IMR-90 (cell line): ENCODE measurements at regions not wholly inside any gene's neighbourhood (a gene's known extent, or its start where the extent isn't known, plus 50 kb on each side); places are given as distances from the start of the nearest gene placed in this dataset.

ENCODE experiments used
- ATAC-seq: fragments of 200-7000 bp; cut with Tn5 transposase; 2 replicates; pipeline ENCODE4 v1.9.1; 2020; ENCODE audit warnings: low read depth, mild to moderate bottlenecking, moderate library complexity
- BruUV-seq: library from RNA; stranded (reverse); fragments of 400-500 nt; replicated peaks from 2 replicates; lab custom pipeline; 2021; lab: Mats Ljungman, UMichigan
- CTCF ChIA-PET: fragments of 300-600 bp; formaldehyde crosslinking; extraction: SDS; loops from one replicate; lab custom pipeline; 2021; ENCODE audit warnings: antibody characterized with exemption; lab: Yijun Ruan, JAX
- POLR2A ChIA-PET: fragments of 300-600 bp; sonication (Branson Sonifier 250); formaldehyde crosslinking; loops from one replicate; lab custom pipeline; 2022; ENCODE audit warnings: antibody characterized with exemption; ENCODE audit not compliant: unreplicated experiment; lab: Charles Lee
- DNase-seq: peaks from one replicate; pipeline ENCODE4 v3.0.0; 2013
- H2AFZ ChIP-seq: replicated peaks from 2 replicates; pipeline ENCODE3; 2013; ENCODE audit warnings: low read length, mild to moderate bottlenecking; ENCODE audit not compliant: poor library complexity
- H2AK5ac ChIP-seq: 2 replicates; pipeline ENCODE4 v1.6.1; 2013; ENCODE audit warnings: low read depth, low read length, inconsistent platforms
- H2AK9ac ChIP-seq: replicated peaks from 2 replicates; pipeline ENCODE3; 2013; ENCODE audit warnings: mild to moderate bottlenecking, low read depth, low read length, moderate library complexity; ENCODE audit not compliant: poor library complexity
- H2BK120ac ChIP-seq: 2 replicates; pipeline ENCODE4 v1.6.1; 2013; ENCODE audit warnings: low read depth, low read length, inconsistent platforms
- H2BK15ac ChIP-seq: 3 replicates; pipeline ENCODE4 v1.6.1; 2013; ENCODE audit warnings: low read depth, low read length, inconsistent platforms
- H2BK20ac ChIP-seq: 2 replicates; pipeline ENCODE4 v1.6.1; 2013; ENCODE audit warnings: low read depth, mild to moderate bottlenecking, inconsistent platforms, low read length, moderate library complexity
- H2BK5ac ChIP-seq: 2 replicates; pipeline ENCODE4 v1.6.1; 2013; ENCODE audit warnings: mild to moderate bottlenecking, low read depth, low read length, inconsistent platforms; ENCODE audit not compliant: poor library complexity, severe bottlenecking
- H3K14ac ChIP-seq: replicated peaks from 2 replicates; pipeline ENCODE4 v1.6.1; 2013; ENCODE audit warnings: low read depth, low read length, inconsistent platforms
- H3K18ac ChIP-seq: 2 replicates; pipeline ENCODE4 v1.6.1; 2013; ENCODE audit warnings: low read depth, low read length, control low read depth
- H3K23ac ChIP-seq: 2 replicates; pipeline ENCODE4 v1.6.1; 2013; ENCODE audit warnings: low read depth, low read length, inconsistent platforms
- H3K27ac ChIP-seq: 2 replicates; pipeline ENCODE4 v1.5.1; 2013; ENCODE audit warnings: mild to moderate bottlenecking, control low read depth, low read length; ENCODE audit not compliant: insufficient read depth
- H3K27me3 ChIP-seq: 2 replicates; pipeline ENCODE4 v1.6.1; 2013; ENCODE audit warnings: low read length; ENCODE audit not compliant: control insufficient read depth, insufficient read depth
- H3K36me3 ChIP-seq: 2 replicates; pipeline ENCODE4 v1.6.1; 2013; ENCODE audit warnings: low read length, mixed read lengths; ENCODE audit not compliant: control insufficient read depth, insufficient read depth
- H3K4ac ChIP-seq: 2 replicates; pipeline ENCODE4 v1.6.1; 2013; ENCODE audit warnings: low read depth, low read length, inconsistent platforms
- H3K4me1 ChIP-seq: 2 replicates; pipeline ENCODE4 v1.6.1; 2013; ENCODE audit warnings: low read length, mixed read lengths; ENCODE audit not compliant: control insufficient read depth, insufficient read depth
- H3K4me2 ChIP-seq: 2 replicates; pipeline ENCODE4 v1.6.1; 2013; ENCODE audit warnings: low read depth, mild to moderate bottlenecking, control low read depth, low read length, moderate library complexity
- H3K4me3 ChIP-seq: 2 replicates; pipeline ENCODE4 v1.5.1; 2013; ENCODE audit warnings: low read depth, mild to moderate bottlenecking, control low read depth, low read length, moderate library complexity; ENCODE audit not compliant: insufficient read depth
- H3K56ac ChIP-seq: 2 replicates; pipeline ENCODE4 v1.6.1; 2013; ENCODE audit warnings: low read length, inconsistent platforms; ENCODE audit not compliant: insufficient read depth; ENCODE audit errors: extremely low read depth
- H3K79me1 ChIP-seq, 2 experiments: 2 replicates each; pipeline ENCODE4 v1.6.1; 2013; ENCODE audit warnings: low read length in 2 of 2, inconsistent platforms in 1 of 2, low read depth in 1 of 2
- H3K9ac ChIP-seq: 2 replicates; pipeline ENCODE4 v1.6.1; 2013; ENCODE audit warnings: low read depth, low read length, control low read depth
- H3K9me1 ChIP-seq: 2 replicates; pipeline ENCODE4 v1.6.1; 2013; ENCODE audit warnings: low read length, inconsistent platforms; ENCODE audit not compliant: insufficient read depth
- H3K9me3 ChIP-seq: 2 replicates; pipeline ENCODE4 v1.6.1; 2013; ENCODE audit warnings: low read length; ENCODE audit not compliant: control insufficient read depth, insufficient read depth
- H4K20me1 ChIP-seq: 2 replicates; pipeline ENCODE4 v1.6.1; 2013; ENCODE audit warnings: low read length, inconsistent platforms; ENCODE audit not compliant: insufficient read depth
- H4K5ac ChIP-seq: 2 replicates; pipeline ENCODE4 v1.6.1; 2013; ENCODE audit warnings: mild to moderate bottlenecking, low read depth, low read length, control low read depth
- H4K8ac ChIP-seq, 2 experiments: 2 replicates each; pipeline ENCODE4 v1.6.1; 2013; ENCODE audit warnings: low read depth in 2 of 2, low read length in 2 of 2, control low read depth in 1 of 2, inconsistent platforms in 1 of 2
- H4K91ac ChIP-seq: 2 replicates; pipeline ENCODE4 v1.6.1; 2013; ENCODE audit warnings: low read depth, low read length, inconsistent platforms; ENCODE audit not compliant: insufficient read depth
- BHLHE40 ChIP-seq: fragments of 150-350 bp; IDR thresholded peaks from 2 replicates; pipeline ENCODE4 v1.6.1; 2016; ENCODE audit warnings: mild to moderate bottlenecking, low read depth, low read length
- CEBPB ChIP-seq: IDR thresholded peaks from 2 replicates; pipeline ENCODE4 v1.6.1; 2012; ENCODE audit warnings: low read depth, low read length, improper control_type of control experiment
- CHD1 ChIP-seq: IDR thresholded peaks from 2 replicates; pipeline ENCODE4 v1.6.1; 2012; ENCODE audit warnings: low read depth, low read length, improper control_type of control experiment
- CTCF ChIP-seq: conservative IDR thresholded peaks from 2 replicates; pipeline ENCODE4 v1.5.1; 2012; ENCODE audit warnings: mild to moderate bottlenecking, low read depth, low read length, improper control_type of control experiment
- FOS ChIP-seq: fragments of 150-350 bp; IDR thresholded peaks from 2 replicates; pipeline ENCODE4 v1.6.1; 2016; ENCODE audit warnings: low read depth, low read length
- MAFK ChIP-seq: IDR thresholded peaks from 2 replicates; pipeline ENCODE4 v1.6.1; 2012; ENCODE audit warnings: low read depth, low read length, improper control_type of control experiment
- MAZ ChIP-seq: IDR thresholded peaks from 2 replicates; pipeline ENCODE4 v1.6.1; 2012; ENCODE audit warnings: low read depth, mild to moderate bottlenecking, low read length, improper control_type of control experiment, moderate library complexity, borderline replicate concordance
- MXI1 ChIP-seq: IDR thresholded peaks from 2 replicates; pipeline ENCODE4 v1.6.1; 2012; ENCODE audit warnings: low read depth, mild to moderate bottlenecking, low read length, moderate library complexity, borderline replicate concordance
- NFE2L2 ChIP-seq: fragments of 150-350 bp; IDR thresholded peaks from 2 replicates; pipeline ENCODE4 v1.6.1; 2016; ENCODE audit warnings: low read depth, mild to moderate bottlenecking, low read length
- POLR2A ChIP-seq: IDR thresholded peaks from 2 replicates; pipeline ENCODE4 v1.6.1; 2012; ENCODE audit warnings: mild to moderate bottlenecking, low read depth, low read length
- RAD21 ChIP-seq: IDR thresholded peaks from 2 replicates; pipeline ENCODE4 v1.6.1; 2012; ENCODE audit warnings: low read length, improper control_type of control experiment
- RCOR1 ChIP-seq: IDR thresholded peaks from 2 replicates; pipeline ENCODE4 v1.6.1; 2012; ENCODE audit warnings: mild to moderate bottlenecking, low read length, improper control_type of control experiment; ENCODE audit not compliant: insufficient replicate concordance
- RFX5 ChIP-seq: IDR thresholded peaks from 2 replicates; pipeline ENCODE4 v1.8.0; 2012; ENCODE audit warnings: low read depth, mild to moderate bottlenecking, low read length, moderate library complexity
- SMC3 ChIP-seq: fragments of 150-350 bp; IDR thresholded peaks from 2 replicates; pipeline ENCODE4 v1.6.1; 2016; ENCODE audit warnings: low read depth, mild to moderate bottlenecking, antibody characterized with exemption, low read length, moderate library complexity
- WGBS, 2 experiments: methylation state at CpG; one replicate each; pipeline versions ENCODE4 v1.1.5 to v1.1.7; 2013; ENCODE audit warnings: missing lambda C conversion rate in 2 of 2; ENCODE audit not compliant: insufficient read length in 1 of 2; ENCODE audit errors: extremely low coverage in 2 of 2; 5-methylcytosine and 5-hydroxymethylcytosine counted together
- dilution Hi-C: fragments of 300-500 bp; cut with HindIII; formaldehyde crosslinking; loops from one replicate; pipeline ENCODE4 v1.14.3; 2018; ENCODE audit warnings: low sequenced_read_pairs; ENCODE audit not compliant: unreplicated experiment
- in situ Hi-C: fragments of 300-500 bp; cut with MboI; formaldehyde crosslinking; loops from 3 replicates; pipeline ENCODE4 v1.14.3; 2019; ENCODE audit warnings: low sequenced_read_pairs, inconsistent platforms, mixed read lengths
- intact Hi-C: fragments of 100-400 bp; cut with micrococcal nuclease; formaldehyde crosslinking; loops from 2 replicates; pipeline ENCODE4 v1.10.0; 2022
- TF ChIP-seq, protein P1 (sequence below): fragments of 150-350 bp; IDR thresholded peaks from 2 replicates; pipeline ENCODE4 v1.6.1; 2016; ENCODE audit warnings: low read depth, mild to moderate bottlenecking, low read length, moderate library complexity, borderline replicate concordance
- TF ChIP-seq, protein P2 (sequence below): fragments of 150-350 bp; IDR thresholded peaks from 2 replicates; pipeline ENCODE4 v1.6.1; 2017; ENCODE audit warnings: mild to moderate bottlenecking, antibody characterized with exemption, low read length, low read depth

DNA sequence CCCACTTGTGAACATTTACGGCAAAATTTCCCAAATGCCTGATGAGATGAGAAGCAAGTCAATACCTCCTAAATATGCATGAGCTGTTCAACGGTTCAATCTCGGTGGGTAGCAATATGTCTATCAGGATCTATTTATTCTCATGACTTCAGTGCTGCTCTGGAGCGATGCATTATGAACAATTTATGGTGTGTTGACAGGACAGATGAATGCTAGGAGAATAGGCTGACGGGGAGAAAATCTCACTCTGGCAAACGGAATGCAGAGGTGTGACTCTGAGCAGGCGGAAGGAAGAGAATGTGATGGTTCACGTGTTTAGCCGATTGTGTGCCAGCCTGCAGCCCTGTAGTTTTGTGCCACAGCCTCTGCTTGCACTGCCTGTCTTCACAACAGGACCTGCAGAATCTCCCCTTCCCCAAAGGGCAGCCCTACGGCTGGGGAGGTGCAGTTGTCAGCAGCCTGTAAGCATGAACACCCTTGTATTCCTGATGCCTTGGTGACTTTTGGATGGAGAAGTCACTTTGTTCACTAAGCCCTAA, 345.2 kb downstream of the PHKB start:
- ATAC-seq = no peak
- ChIA-PET POLR2A (no interaction called here), CTCF (interaction anchor here (0.6 kb wide), 1 partner anchor 863 kb away, joined by 3 read pairs; no protein-coding TSS in a partner anchor)
- no peak for DNase-seq
- Histone ChIP-seq H2BK20ac (no peak overlapping the region), H4K8ac (no peak overlapping the region), H2BK15ac (no peak overlapping the region), H3K4me1 (no peaks in the 10 kb centered on the region), H3K9me1 (no peaks in the 10 kb centered on the region), H3K23ac (no peak overlapping the region), H2AK9ac (no peak overlapping the region), H3K36me3 (no peaks in the 10 kb centered on the region), H3K79me1 (no peaks in the 10 kb centered on the region), H3K9me3 (no peaks in the 10 kb centered on the region), H3K27me3 (no peaks in the 10 kb centered on the region; the same call in 1 of the 2 replicates), H3K14ac (no peak overlapping the region), H2AFZ (no peak overlapping the region), H3K56ac (no peak overlapping the region), H4K91ac (no peak overlapping the region), H3K27ac (no peak overlapping the region), H2BK5ac (no peak overlapping the region), H4K5ac (no peak overlapping the region), H3K9ac (no peak overlapping the region), H2AK5ac (no peak overlapping the region), H3K4ac (no peak overlapping the region), H2BK120ac (no peak overlapping the region), H3K18ac (no peak overlapping the region), H4K20me1 (no peaks in the 10 kb centered on the region), H3K4me2 (no peak overlapping the region), H3K4me3 (no peak overlapping the region)
- in situ Hi-C loops (no loop called here), intact Hi-C loops (no loop called here), dilution Hi-C loops (no loop called here)
- TF ChIP-seq MAFK (no peak), CEBPB (no peak), RCOR1 (no peak), NFE2L2 (no peak), RAD21 (no peak), POLR2A (no peak), MAZ (no peak), CTCF (no peak), SMC3 (no peak), BHLHE40 (no peak), CHD1 (no peak), MXI1 (no peak), FOS (no peak), RFX5 (no peak)
- TF ChIP-seq, protein P1, sequence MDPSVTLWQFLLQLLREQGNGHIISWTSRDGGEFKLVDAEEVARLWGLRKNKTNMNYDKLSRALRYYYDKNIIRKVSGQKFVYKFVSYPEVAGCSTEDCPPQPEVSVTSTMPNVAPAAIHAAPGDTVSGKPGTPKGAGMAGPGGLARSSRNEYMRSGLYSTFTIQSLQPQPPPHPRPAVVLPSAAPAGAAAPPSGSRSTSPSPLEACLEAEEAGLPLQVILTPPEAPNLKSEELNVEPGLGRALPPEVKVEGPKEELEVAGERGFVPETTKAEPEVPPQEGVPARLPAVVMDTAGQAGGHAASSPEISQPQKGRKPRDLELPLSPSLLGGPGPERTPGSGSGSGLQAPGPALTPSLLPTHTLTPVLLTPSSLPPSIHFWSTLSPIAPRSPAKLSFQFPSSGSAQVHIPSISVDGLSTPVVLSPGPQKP = no peak
- TF ChIP-seq, protein P2, sequence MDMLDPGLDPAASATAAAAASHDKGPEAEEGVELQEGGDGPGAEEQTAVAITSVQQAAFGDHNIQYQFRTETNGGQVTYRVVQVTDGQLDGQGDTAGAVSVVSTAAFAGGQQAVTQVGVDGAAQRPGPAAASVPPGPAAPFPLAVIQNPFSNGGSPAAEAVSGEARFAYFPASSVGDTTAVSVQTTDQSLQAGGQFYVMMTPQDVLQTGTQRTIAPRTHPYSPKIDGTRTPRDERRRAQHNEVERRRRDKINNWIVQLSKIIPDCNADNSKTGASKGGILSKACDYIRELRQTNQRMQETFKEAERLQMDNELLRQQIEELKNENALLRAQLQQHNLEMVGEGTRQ = no peak
- no TSS peak for BruUV-seq
- WGBS, 2 experiments = 72% methylated on average over 2 of the region's 10 CpGs; no CpG with 5 or more reads in 1 of the 2 experiments
